MM.1S (cell line): ENCODE measurements at regions not wholly inside any gene's neighbourhood (a gene's known extent, or its start where the extent isn't known, plus 50 kb on each side); places are given as distances from the start of the nearest gene placed in this dataset.

Experiments
- DNase-seq: peaks from one replicate; pipeline ENCODE4 v3.0.0-alpha.2; 2015
- H2AFZ ChIP-seq: fragments of 300-600 bp; sonication (generic); 2 replicates; pipeline ENCODE4 v1.6.0; 2016; ENCODE audit warnings: antibody characterized with exemption, low read length
- H3F3A ChIP-seq: fragments of 300-600 bp; sonication (generic); 2 replicates; pipeline ENCODE4 v1.6.1; 2016; ENCODE audit warnings: mild to moderate bottlenecking, antibody characterized with exemption, low read length, moderate library complexity, mixed read lengths; ENCODE audit not compliant: insufficient read depth
- H3K27ac ChIP-seq: fragments of 300-600 bp; sonication (generic); 2 replicates; pipeline ENCODE4 v1.5.1; 2016; ENCODE audit warnings: mild to moderate bottlenecking, low read length
- H3K27me3 ChIP-seq: fragments of 300-600 bp; sonication (generic); replicated peaks from 2 replicates; pipeline ENCODE4 v1.6.0; 2016; ENCODE audit warnings: low read length; ENCODE audit not compliant: insufficient read depth
- H3K36me3 ChIP-seq: fragments of 300-600 bp; sonication (generic); replicated peaks from 2 replicates; pipeline ENCODE4 v1.6.1; 2016; ENCODE audit warnings: mild to moderate bottlenecking, low read length, mixed read lengths; ENCODE audit not compliant: insufficient read depth
- H3K4me1 ChIP-seq: fragments of 300-600 bp; sonication (generic); 2 replicates; pipeline ENCODE4 v1.6.1; 2016; ENCODE audit warnings: low read length, mixed read lengths
- H3K4me2 ChIP-seq: fragments of 300-600 bp; sonication (generic); 2 replicates; pipeline ENCODE4 v1.6.0; 2016; ENCODE audit warnings: low read depth, low read length
- H3K4me3 ChIP-seq: fragments of 300-600 bp; sonication (generic); 2 replicates; pipeline ENCODE4 v1.5.1; 2016; ENCODE audit warnings: low read length, mixed read lengths
- H3K79me2 ChIP-seq: fragments of 300-600 bp; sonication (generic); 2 replicates; pipeline ENCODE4 v1.6.1; 2016; ENCODE audit warnings: mixed run types, low read length, mixed read lengths
- H3K9ac ChIP-seq: fragments of 300-600 bp; sonication (generic); 2 replicates; pipeline ENCODE4 v1.6.1; 2016; ENCODE audit warnings: low read length, mixed read lengths
- H3K9me2 ChIP-seq: fragments of 300-600 bp; sonication (generic); replicated peaks from 2 replicates; pipeline ENCODE4 v1.6.1; 2016; ENCODE audit warnings: mild to moderate bottlenecking, low read length, mixed read lengths; ENCODE audit not compliant: insufficient read depth
- H3K9me3 ChIP-seq: fragments of 300-600 bp; sonication (generic); replicated peaks from 2 replicates; pipeline ENCODE4 v1.6.1; 2016; ENCODE audit warnings: mild to moderate bottlenecking, low read length, mixed read lengths; ENCODE audit not compliant: insufficient read depth
- H4K20me1 ChIP-seq: fragments of 300-600 bp; sonication (generic); 2 replicates; pipeline ENCODE4 v1.6.1; 2016; ENCODE audit warnings: mild to moderate bottlenecking, low read length, moderate library complexity, mixed read lengths; ENCODE audit not compliant: insufficient read depth
- CTCF ChIP-seq: fragments of 300-600 bp; sonication (generic); IDR thresholded peaks from 2 replicates; pipeline ENCODE4 v1.5.1; 2016; ENCODE audit warnings: antibody characterized with exemption, low read length, mixed read lengths
- EZH2 ChIP-seq: fragments of 300-600 bp; sonication (generic); optimal IDR thresholded peaks from 2 replicates; pipeline ENCODE3; 2017; ENCODE audit warnings: low read depth, mild to moderate bottlenecking, antibody characterized with exemption, low read length, mixed read lengths
- EZH2phosphoT487 ChIP-seq: fragments of 300-600 bp; sonication (generic); IDR thresholded peaks from 2 replicates; pipeline ENCODE4 v1.6.1; 2018; ENCODE audit warnings: antibody characterized with exemption, low read length

- H3K27me3 ChIP-seq: no peaks in the 10 kb centered on the region
- no peak for TF ChIP-seq CTCF
- TF ChIP-seq EZH2: no peak
- TF ChIP-seq EZH2phosphoT487: no peak
- H4K20me1 ChIP-seq: no peaks in the 10 kb centered on the region
- no peaks in the 10 kb centered on the region for H3K79me2 ChIP-seq
- H3K36me3 ChIP-seq: no peaks in the 10 kb centered on the region
- H3K9ac ChIP-seq: no peak overlapping the region
- no peaks in the 10 kb centered on the region for H3K9me2 ChIP-seq
- no peaks in the 10 kb centered on the region for H3K9me3 ChIP-seq
- no peaks in the 10 kb centered on the region for H3F3A ChIP-seq
- H3K4me1 ChIP-seq: no peaks in the 10 kb centered on the region
- no peak overlapping the region for H3K27ac ChIP-seq
- no peak overlapping the region for H3K4me3 ChIP-seq
- H3K4me2 ChIP-seq: no peak overlapping the region
- DNase-seq: no peak
- H2AFZ ChIP-seq: no peak overlapping the region
Observed at GRCh38 chr18:14961991-14962390, 214.0 kb downstream of the ANKRD30B start.

- Histone ChIP-seq H3K79me2 (no peaks in the 10 kb centered on the region), H3K36me3 (no peaks in the 10 kb centered on the region), H4K20me1 (no peaks in the 10 kb centered on the region), H3K9ac (no peak overlapping the region), H3K27me3 (no peaks in the 10 kb centered on the region), H3F3A (no peaks in the 10 kb centered on the region), H3K4me2 (no peak overlapping the region), H3K4me1 (no peaks in the 10 kb centered on the region), H3K4me3 (no peak overlapping the region), H3K9me2 (no peaks in the 10 kb centered on the region), H3K27ac (no peak overlapping the region), H3K9me3 (no peaks in the 10 kb centered on the region), H2AFZ (no peak overlapping the region)
- no peak for TF ChIP-seq CTCF
- TF ChIP-seq EZH2phosphoT487: no peak
- TF ChIP-seq EZH2: no peak
- no peak for DNase-seq
Observed at GRCh38 chr18:14962626-14963025, 214.7 kb downstream of the ANKRD30B start.

DNA sequence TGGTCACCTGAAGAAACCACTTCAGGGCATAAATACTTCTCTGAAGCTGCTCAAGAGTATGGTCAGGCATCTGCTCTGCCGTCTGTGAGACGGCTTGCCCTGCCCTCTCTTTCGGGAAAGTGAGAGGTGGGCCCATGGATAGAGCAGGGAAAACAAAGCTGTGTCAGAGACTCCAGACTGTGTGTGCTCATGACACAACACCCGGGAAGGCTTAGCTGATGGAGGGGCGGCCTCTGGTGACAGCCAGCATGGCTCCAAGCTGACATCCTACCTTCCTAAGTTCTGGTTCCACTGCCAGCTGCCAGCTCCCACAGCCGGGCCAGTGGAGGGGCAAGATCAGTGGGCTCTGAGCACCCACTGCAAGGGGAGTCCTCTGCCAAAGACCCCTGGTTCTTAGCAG is 215.3 kb downstream of the ANKRD30B start:
- Histone ChIP-seq H3K4me1 (no peaks in the 10 kb centered on the region), H3K36me3 (no peaks in the 10 kb centered on the region), H3K4me2 (no peak overlapping the region), H3K27ac (no peak overlapping the region), H3K27me3 (no peaks in the 10 kb centered on the region), H3K9ac (no peak overlapping the region), H3K9me2 (no peaks in the 10 kb centered on the region), H4K20me1 (no peaks in the 10 kb centered on the region), H3K9me3 (no peaks in the 10 kb centered on the region), H3F3A (no peaks in the 10 kb centered on the region), H2AFZ (no peak overlapping the region), H3K79me2 (no peaks in the 10 kb centered on the region), H3K4me3 (no peak overlapping the region)
- no peak for DNase-seq
- no peak for TF ChIP-seq EZH2
- no peak for TF ChIP-seq CTCF
- TF ChIP-seq EZH2phosphoT487: no peak
